Bronchial epithelial cell (primary cell): ENCODE measurements at regions not wholly inside any gene's neighbourhood (a gene's known extent, or its start where the extent isn't known, plus 50 kb on each side); places are given as distances from the start of the nearest gene placed in this dataset.
A peak's percentile ranks its signal among the peaks of the same experiment; 100 is the strongest.

Experiments used
- DNase-seq: peaks from one replicate; pipeline ENCODE4 v3.0.0-alpha.2; 2010; ENCODE audit warnings: low read depth
- FAIRE-seq: peaks from 2 replicates; lab custom pipeline; 2011; peaks lifted over from hg19 to GRCh38; lab: Jason Lieb, UNC
- H3K27me3 ChIP-seq: 2 replicates; pipeline ENCODE4 v1.5.1; 2011; ENCODE audit warnings: low read length; ENCODE audit not compliant: control insufficient read depth, insufficient read depth
- H3K36me3 ChIP-seq: 2 replicates; pipeline ENCODE4 v1.5.1; 2011; ENCODE audit warnings: low read length; ENCODE audit not compliant: control insufficient read depth, insufficient read depth
- H3K4me3 ChIP-seq: 2 replicates; pipeline ENCODE4 v1.5.1; 2011; ENCODE audit warnings: mild to moderate bottlenecking, low read depth, low read length, control low read depth
- CTCF ChIP-seq: IDR thresholded peaks from 2 replicates; pipeline ENCODE4 v1.5.1; 2011; ENCODE audit warnings: mild to moderate bottlenecking, moderate library complexity, low read length, control low read depth, inconsistent platforms; ENCODE audit not compliant: insufficient read depth, severe bottlenecking

- H3K4me3 ChIP-seq: no peak overlapping the region
- no peak for TF ChIP-seq CTCF
- H3K27me3 ChIP-seq: no peaks in the 10 kb centered on the region
- DNase-seq (peak; percentile 68), FAIRE-seq (no peak)
- no peaks in the 10 kb centered on the region for H3K36me3 ChIP-seq
Measured at GRCh38 chr3:150090006-150090405, 119.3 kb upstream of the PFN2 start.

- FAIRE-seq: no peak
- no peak for DNase-seq
- Histone ChIP-seq H3K4me3 (no peak overlapping the region), H3K36me3 (no peaks in the 10 kb centered on the region), H3K27me3 (no peaks in the 10 kb centered on the region)
- no peak for TF ChIP-seq CTCF
Measured at GRCh38 chr3:150084128-150084527, 113.4 kb upstream of the PFN2 start.

DNA sequence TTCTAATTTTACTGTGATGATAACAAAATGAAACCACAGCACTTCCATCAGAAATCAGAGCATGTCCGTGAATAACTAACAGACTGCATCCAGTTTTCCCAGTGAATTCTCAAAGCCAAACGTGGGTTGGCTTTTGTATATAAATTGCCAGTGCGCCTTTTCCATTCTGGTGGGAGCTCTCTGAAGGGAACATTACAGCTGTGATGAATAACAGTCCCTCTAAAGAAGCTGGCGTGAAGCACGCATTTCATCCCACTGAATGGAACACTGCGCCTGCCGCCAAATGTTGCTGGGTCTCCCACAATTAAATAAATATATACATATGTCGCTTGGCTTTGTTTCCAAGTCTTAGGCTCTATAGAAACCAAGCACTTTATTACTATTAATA lies 113.0 kb upstream of the PFN2 start:
- H3K4me3 ChIP-seq: no peak overlapping the region
- no peak for TF ChIP-seq CTCF

DNA sequence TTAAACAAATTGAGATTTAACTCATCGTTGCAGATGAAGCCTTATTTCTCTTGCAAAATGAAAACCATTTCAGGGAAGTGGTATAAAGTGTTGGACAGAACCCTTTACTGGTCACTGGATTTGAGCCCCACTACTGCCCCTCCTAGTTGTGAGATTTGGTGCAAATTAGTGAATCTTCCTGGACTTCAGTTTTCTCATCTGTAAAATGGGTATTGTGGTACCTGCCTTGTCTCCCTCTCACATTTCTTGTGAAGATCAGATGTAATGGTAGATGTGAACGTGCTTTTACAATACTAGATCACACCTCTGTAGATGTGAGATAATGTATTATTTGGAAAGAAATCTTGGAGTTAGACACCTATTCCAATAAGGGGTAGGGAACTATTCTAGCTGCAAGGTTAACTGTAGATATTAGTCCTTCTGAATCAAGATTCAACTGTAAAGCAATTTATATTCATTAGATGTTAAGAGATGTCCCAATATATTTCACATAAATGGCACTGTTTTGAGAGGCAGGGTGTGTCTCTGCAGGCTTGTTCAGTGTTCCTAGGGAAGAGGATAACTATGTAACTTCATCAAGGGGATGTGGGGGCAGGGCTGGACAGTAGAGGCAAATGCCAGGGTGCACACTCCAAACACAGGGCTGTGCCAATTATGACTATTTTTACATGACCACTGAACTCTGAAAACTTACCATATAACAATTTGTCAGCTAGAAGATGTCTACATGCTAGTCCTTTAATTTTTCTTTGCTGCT lies 112.4 kb upstream of the PFN2 start:
- Histone ChIP-seq H3K27me3 (no peaks in the 10 kb centered on the region), H3K36me3 (peaks cover 1% of the 10 kb centered on the region), H3K4me3 (no peak overlapping the region)
- TF ChIP-seq CTCF: no peak
- FAIRE-seq: no peak
- no peak for DNase-seq

More for the DNA sequence above, 113.0 kb upstream of the PFN2 start:
- Histone ChIP-seq H3K27me3 (no peaks in the 10 kb centered on the region), H3K36me3 (no peaks in the 10 kb centered on the region)
- no peak for FAIRE-seq
- DNase-seq: no peak

DNA sequence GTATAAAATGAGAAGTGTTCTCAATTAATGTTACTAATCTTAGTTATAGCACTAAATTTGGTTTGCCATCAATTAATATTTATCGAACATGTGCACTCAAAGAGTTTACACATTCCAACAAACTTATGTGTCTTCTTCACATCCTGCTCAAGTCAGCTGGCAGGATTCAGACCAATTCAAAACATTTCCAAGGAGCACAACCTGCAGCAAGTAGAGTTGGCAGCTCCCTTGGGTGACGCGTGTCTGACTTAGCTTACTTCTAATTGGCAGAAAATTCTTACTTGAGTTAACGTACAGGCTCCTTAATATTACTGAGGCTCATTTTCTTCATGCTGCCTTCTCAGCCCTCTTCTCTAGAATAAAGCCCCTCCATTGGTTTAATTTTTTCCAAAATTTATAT lies 110.4 kb upstream of the PFN2 start:
- Histone ChIP-seq H3K36me3 (peaks cover 1% of the 10 kb centered on the region), H3K4me3 (no peak overlapping the region), H3K27me3 (no peaks in the 10 kb centered on the region)
- no peak for TF ChIP-seq CTCF
- DNase-seq (peak; percentile 89), FAIRE-seq (no peak)
